ENCODE measurements at regions not wholly inside any gene's neighbourhood (a gene's known extent, or its start where the extent isn't known, plus 50 kb on each side); places are given as distances from the start of the nearest gene placed in this dataset.
"Not testable (repeated sequence)": the region's sequence is repeated elsewhere in the genome, so short reads cannot be mapped to it uniquely, and the experiment has no call there.

DNA sequence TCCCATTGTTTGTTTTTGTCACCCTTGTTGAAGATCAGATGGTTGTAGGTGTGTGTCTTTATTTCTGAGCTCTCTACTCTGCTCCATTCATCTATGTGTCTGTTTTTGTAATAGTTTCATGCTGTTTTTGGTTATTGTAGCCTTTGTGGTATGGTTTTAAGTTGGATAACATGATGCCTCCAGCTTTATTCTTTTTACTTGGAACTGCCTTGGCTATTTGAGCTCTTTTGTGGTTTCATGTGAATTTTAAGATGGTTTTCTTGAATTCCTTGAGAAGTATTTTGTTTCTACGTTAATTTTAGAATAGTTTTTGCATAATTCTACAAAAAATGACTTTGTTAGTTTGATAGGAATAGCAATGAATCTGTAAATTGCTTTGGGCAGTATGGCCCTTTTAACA is 170.0 kb upstream of the IGFBP3 start:
- no peak for DNase-seq

DNA sequence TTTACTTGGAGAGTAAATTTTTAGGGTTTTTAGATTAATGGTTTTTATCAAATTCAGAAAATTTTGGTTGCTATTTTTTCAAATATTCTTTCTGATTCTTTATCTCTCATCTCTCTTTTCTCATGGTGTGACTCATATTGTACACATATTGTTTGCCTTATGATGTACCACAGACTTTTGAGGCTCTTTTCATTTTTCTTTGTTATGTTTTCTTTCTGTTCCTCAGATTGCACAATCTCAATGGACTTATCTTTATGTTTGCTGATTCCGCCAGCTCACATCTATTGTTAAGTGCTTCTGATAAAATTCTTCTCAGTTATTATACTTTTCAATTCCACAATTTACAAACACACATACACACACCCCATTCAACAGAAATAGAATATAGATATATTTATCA is 168.2 kb upstream of the IGFBP3 start:
- DNase-seq: no peak

DNA sequence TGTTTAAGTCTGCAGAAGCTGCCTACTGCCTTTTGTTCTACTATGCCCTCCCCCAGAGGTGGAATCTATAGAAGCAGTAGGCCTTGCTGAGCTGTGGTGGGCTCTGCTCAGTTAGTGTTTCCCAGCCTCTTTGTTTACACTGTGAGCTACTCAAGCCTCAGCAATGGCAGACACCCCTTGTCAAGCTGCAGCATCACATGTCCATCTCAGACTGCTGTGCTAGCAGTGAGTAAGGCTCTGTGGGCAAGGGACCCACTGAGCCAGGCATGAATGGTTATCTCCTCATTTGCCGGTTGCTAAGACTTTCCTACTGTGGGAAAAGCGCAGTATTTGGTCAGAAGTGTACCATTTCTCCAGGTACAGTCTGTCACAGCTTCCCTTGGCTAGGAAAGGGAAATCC is 167.4 kb upstream of the IGFBP3 start:
- not testable (repeated sequence) for DNase-seq

DNA sequence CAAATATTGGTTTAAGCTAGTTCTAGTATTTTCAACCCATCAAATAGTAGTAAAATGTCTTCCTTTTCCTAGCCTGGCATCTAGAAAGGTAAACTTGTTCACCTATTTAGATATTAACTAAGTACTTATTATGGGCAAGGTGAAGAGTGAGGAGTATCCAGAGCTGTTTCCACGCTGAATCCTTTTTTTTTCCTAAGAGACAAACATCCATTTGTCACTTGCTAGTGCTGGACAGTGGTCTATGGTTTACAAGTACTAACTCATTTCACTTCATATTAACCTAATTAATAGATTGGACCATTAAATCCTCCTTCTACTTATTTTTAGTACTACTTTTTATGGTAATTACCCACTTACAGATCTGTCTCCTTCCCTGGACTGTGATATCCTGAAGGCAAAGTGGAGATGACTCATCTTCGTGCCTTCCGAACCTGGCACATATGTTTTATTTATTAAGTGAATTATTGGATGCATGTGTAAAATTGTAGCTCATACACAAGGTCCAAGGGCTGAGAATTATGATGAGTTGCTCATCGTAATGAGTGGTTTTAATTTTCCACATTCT is 159.6 kb upstream of the IGFBP3 start:
- no peak for DNase-seq

DNA sequence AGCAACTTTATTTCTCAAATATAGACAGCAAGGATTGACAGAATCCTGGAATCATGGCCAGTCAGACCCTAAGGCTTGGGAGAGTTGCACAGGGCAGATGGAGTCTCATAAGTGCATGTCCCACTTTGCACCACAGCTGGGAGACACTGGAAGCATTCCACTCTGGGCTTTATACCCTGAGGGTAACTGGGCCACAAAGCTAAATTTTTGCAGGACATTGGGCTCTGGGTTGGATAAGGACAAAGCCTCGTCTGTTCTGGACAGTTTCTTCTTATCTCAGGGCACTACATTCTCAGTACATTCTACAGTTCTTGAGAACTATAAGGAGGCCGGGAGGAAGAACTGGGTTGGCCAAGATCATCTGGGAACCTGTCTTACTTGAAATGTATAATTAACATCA is 158.3 kb upstream of the IGFBP3 start:
- DNase-seq: no peak

DNA sequence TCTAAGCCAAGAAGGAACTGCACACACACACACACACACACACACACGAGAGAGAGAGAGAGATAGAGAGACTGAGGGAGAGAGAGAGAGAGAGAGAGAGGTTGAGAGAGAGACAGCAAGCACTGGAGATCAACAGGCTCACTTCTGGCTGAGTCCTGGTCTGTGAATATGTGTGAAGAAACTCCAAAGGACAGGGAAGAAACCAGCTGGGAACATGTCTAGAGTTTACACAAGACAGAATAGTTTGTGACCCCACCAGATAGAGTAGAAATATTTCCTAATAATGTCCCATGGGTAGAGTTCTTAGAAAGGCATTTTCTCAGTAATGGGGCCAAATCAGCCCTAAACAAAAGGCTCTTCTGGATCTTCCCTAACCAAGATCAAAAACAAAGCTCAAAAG is 155.5 kb upstream of the IGFBP3 start:
- no peak for DNase-seq

DNA sequence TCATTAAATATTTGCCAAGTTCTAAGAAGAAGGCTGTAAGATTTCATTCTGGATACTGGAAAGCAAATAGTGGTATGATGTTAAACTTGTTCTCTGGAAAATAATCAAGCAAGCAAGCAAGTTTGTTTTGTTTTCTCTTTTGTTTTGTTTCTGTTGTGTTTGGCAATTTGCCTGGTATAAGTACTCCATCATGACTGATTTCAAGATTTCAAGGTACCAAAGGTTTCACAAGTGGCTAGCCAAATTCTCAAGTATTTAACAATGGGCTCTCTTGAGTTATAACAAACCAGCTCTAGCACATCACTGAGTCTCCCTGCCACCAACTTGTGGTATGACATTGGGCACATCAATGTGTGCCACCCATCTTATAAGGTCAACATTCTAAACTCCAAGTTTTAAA is 151.7 kb upstream of the IGFBP3 start:
- DNase-seq: no peak

DNA sequence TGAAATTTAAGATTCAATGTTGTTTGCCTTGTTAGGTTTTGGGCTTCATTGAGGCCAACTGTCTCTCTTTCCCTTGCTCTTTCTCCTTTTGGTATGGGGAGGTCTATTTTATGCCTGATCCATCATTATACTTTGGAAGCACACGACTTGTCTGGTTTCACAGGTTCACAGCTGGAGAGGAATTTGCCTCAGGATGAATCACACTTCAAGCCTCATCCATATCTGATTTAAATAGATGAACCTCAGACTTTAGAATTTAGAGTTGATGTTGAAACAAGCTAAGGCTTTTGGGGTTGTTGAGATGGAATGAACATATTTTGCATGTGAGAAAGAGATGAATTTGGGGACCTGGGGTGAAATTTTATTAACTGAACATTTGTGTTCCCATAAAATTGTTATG is 150.5 kb upstream of the IGFBP3 start:
- DNase-seq: no peak

DNA sequence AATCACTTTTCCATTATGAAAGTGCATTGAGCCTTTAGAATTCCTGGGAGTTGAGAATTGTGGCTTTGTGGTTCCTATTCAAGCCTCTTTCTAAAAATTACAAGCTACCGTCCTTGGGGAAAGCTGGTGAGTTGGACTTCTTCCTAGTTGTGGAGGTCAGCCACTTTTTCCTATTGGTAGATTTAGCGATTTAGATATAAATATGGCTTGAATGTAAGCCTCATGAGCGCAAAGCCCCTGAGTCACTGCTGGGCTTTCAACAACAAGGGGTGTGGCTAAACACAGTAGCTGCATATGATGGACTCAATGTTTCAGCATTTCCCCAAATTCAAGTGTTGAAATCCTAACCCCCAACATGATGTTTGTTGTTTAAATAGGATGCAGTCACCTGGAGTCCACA is 150.0 kb upstream of the IGFBP3 start:
- DNase-seq: no peak

DNA sequence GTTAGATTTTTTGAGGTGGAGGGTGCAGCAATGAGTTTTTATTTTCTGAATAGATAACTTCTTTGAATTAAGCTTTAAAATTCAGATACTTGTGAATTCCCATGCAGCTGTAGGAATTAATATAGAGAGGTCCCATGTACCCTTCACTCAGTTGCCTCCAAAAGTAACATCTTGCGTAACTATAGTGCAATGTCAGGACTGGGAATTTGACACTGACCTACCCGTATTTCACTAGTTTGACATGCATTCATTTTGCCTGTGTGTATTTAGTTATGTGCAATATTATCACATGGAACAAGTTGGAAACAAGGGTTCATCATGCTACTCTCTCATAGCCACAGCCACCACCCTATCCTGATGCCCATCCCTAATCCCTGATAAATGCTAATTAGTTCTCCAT is 147.1 kb upstream of the IGFBP3 start:
- DNase-seq: no peak

DNA sequence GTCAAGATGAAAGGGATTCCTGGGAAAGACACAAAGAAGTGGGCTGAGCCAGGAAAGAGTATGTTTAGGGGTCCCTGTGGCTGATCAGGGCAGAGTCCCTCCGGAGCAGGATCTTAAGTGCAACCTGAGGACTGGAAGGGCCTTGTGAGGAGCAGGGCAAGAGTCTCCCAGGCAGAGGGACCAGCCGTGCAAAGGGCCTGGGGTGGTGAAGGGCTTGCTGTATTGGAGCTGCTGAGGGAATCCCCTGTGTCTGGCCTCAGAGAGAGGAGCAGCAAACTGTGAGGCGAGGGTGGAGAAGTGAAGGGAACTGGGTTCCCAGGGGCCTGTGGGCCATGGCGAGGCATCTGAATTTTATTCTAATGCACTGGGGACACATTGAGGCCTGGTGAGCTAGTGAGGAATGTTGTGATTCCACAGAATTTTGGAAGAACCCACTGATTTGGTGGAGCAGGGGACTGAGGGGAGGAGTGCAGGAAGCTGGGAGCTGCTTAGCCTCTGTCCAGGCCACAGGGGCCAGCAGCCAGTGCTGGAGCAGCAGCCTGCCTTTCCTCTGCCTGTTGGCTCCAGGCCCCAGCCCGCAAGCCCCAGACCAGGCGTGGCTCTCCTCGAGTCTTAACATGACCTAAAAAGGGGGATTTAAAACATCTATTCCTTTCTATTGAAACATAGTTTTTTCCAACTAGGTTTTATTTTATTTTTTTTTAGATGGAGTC is 138.4 kb upstream of the IGFBP3 start:
- DNase-seq: no peak

DNA sequence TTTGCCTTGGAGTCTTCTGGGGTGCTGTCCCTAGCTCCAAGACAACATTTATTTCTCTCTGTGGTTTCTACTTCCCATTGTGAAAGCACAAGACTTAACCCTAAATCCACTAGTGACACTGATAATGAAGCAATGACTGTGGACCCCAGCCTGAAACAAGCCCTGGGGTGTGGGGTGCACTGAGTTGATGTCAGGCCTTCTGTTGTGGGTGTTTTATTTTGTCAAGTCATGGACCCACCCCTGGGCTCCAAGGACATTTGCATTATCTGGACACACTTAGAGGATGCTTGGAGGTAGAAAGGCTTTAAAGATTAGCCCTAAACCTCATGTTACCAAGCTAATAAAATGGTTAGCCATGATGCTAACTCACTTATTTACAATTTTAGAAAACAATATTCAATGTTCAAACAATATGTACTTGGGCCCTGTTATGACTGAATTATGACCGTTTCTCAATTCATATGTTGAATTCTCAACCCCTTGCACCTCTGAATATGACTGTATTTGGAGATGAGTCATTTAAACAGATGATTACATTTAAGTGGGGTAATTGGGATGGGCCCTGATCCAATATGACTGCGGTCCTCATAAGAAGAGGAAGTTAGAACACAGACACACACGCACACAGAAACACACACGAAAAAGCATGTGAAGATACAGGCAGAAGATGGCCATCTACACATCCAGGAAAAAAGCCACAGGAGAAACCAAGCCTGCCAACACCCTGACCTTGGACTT is 137.2 kb upstream of the IGFBP3 start:
- no peak for DNase-seq

DNA sequence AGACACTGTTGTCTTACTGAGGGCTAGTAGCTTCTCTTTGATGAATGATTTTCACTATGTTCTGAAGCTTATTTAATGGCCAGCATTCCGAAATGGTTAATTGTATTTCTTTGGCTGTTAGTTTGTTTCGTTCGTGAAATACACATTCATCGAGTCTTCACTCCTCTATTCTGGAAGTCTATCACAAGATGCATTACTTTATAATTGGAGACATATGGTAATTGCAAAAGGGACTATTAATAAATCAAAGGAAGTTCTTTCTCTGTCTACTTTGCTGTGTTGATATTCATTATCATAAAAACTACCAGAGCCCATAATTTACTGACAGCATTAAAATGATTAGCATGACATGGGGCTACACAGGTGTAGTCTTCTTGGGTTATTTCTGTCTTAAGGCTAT is 133.8 kb upstream of the IGFBP3 start:
- DNase-seq: no peak

DNA sequence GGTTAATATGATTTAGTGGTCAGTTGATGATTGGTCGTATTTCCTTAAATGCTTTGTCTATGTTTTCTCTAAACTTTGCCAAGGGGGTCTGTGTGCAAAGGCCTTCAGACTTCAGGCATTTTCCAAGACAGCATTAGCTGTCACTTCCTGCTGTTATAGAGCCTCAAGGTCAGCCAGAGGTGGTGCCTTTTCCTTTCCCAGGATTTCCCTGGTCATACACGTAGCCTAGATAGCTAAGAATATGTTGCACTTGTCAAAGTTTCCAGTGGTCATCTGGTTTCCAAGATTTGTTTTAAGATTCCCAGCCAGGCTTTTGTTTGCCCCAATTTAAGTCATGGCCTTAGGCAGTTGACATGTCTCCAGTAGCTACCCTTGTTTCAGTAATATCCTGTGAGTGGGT is 133.2 kb upstream of the IGFBP3 start:
- no peak for DNase-seq

DNA sequence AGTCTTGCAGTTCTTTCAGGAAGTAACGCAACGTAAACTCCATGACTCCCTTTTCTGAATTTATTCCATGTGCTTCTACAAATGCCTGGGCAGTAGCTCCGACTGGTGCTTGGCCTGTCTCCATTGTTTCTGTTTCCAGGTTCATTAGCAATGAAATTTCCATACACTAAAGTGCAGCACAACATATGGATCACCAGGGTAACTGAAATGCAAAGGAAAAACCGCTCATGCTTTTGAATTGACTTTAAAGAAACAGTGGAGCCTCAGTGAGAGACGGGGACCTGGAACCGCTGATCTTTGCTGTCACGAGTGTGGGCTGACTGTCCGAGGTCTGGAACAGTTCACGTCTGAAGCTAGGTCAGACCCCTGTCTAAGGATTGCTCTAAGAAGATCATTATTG is 126.5 kb upstream of the IGFBP3 start:
- no peak for DNase-seq

DNA sequence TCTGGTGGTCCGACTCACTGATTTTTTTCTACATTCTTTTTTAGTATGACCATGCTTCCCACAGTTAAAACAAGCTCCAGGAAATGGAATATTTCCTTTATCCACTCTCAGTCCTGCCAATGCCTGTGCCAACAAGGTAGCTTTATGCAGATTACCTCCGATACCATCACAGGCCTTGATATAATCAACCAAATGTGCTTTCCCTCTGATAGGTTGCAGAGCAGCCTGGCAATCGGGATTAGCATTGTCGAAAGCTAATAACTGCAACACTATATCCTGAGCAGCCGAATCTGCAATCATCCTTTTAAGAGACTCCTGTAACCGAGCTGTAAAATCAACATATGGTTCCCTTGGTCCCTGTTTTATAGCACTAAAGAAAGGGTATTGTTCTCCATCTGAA is 122.3 kb upstream of the IGFBP3 start:
- DNase-seq: not testable (repeated sequence)

DNA sequence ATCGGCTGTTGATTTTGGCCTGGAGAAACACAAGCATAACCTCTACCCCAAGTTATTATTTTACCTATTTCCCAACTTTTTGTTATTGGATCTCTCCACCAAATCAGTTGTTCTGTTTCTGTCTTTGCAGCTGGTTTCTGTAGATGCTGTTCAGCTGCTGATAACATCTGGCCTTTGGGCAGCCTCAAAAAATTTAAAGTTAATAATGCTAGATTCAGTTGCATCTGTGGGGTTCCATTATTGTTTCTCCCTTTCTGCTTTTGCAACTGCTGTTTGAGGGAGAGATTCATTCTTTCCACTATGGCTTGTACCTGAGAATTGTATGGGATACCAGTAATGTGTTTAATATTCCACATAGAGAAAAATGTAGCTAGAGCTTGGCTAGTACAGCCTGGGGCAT is 118.7 kb upstream of the IGFBP3 start:
- DNase-seq: not testable (repeated sequence)

DNA sequence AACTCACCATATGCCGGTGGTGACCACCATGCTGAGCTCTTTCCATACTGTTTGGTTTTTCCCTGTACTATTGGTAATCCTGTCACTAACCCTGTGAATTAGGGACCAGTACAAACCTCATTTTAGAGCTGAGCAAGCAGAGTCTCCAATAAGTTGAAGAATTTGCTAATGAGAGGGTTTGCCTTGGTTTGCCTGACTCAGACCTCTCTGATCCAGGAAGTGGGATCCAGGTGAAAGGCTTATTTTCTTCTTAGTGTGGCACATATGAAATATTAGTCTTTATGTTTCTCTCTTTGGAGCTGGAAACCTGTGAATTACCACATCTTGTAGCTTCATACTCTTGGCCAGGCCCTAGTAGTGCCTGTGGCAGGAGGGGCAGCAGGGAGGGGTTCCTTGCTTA is 114.1 kb upstream of the IGFBP3 start:
- no peak for DNase-seq

DNA sequence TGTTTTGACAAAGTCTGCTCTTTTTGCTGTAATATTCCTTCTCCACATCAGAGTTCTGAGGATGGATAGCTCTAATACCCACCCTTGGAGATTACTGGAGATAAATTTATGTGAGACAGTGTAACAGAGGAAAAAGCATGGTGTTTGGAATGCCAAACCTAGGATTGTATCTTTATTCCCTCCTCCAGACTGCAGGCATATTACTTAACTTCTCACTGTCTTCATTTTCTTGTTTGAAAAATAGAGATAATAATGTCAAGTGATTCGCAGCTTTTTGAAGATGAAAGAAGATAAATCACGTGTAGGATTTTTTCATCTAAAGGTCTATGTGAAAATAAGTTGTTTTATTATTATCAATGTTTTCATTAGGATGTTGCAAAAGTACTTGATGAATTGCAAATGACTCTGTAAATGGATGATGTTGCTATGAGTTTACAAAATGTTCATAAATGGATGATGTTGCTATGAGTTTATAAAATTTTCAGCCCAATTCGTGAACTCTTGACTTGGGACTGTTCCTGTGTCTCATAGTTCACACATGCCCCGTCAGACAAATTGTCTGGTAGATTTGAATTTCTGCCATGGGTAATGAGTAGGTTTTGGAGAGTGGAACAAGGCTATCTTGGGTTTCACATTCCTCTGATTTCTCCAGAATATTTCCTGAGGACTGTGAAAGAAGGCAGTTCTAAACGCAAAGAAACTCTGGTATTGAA is 113.1 kb upstream of the IGFBP3 start:
- DNase-seq: no peak

DNA sequence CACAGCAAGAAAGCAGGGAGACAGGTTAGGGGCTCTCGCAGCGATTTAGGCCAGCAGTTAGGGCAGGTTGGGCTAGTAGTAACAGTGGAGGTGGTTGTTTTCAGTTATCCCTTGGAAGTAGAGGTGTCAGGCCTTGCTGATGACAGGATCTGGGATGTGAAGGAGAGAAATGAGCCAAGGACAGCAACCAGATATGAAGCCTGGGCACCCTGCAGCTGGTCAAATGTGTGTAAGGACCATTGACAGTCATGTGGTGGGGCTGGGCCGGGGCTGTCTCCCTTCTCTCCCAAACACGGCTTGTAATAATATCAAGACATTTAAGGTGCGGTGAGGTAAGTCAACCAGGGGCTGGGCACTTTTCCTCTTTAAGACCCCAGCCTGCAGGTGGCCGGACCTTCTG is 112.5 kb upstream of the IGFBP3 start:
- no peak for DNase-seq

DNA sequence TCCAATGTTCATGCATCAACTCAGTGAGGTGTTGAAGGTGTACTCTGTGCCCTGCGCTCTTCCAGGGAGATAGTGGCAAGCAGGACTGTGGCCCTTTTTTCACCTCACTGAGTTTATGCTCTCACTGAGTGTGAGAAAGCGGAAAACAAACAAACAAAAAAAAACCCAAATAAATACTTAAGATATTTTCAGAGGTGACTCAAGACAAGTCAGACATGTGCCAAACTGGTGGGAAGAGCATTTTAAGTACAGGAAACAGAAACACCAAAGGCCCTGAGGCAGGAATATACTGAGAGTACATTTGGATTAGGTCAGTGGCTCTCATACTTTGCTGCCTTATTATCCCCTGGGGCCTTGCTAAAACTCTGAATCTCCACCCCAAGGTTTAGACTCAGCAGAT is 111.9 kb upstream of the IGFBP3 start:
- no peak for DNase-seq

DNA sequence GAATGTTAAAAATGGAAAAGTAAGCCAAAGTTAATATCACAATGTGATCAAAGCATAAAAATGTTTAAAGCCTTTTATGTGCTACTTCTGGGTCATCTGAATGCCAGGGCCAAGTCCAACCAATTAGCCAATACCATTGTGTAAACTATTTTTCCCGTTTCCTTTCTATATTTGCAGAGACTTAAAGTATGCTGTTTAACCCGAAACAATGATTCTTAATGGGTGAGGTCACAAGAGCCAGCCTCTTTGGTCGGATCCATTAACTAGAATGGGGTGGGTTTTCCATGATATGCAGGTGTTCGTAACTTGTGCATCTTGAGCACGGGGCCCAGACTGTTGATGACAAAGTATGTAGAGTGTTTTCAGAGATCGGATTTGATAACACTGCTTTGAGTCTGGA is 111.3 kb upstream of the IGFBP3 start:
- no peak for DNase-seq

DNA sequence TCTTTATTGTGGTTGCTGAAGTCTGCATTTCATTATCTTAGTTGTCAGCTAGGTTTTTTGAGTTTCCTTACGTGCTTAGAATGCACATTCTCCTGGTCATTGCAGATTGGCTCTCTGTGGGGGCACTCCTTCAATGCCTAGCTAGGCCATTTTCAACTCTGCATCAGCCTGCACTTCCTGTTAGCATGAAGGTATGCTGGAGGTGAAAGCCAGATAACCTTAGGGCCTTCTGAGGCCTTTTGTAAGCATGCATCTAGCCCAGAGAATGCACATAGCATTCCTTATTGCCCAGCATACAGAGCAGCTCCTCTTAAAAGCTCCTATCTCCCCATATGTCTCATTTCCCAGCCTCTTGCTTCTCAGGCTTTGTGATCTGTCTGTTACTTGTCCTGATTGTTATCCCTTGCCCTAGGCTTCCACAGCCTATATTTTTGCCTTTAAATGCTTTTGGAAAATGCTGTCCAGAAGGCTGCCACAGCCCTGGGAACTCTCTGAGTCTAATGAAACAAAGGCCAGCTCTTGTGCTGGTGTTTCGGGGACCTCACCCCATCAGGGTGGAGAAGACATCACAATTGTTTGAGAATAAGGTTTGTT is 108.1 kb upstream of the IGFBP3 start:
- no peak for DNase-seq

DNA sequence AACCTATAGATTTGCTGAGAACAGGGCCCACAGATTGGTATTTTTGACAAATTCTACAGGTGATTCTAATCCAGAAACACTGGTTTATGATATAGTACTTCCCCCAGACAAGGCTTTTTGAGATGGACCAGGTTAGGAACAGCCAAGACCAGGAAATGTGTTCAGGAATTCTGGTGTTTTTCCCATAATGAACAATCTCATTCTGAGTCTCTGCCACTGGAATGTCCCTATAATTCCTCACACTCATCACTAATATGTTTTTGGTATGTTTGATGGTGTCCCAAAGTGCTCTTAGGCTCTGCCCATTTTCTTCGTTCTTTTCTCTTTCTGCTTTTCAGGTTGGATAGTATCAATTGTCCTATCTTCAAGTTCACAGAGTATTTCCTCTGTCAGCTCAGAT is 107.2 kb upstream of the IGFBP3 start:
- no peak for DNase-seq

Data from NCI-H1694 treated with DMSO at 0.1 percent for 48 hours (cell line).